IMR-90 (cell line): ENCODE measurements at regions not wholly inside any gene's neighbourhood (a gene's known extent, or its start where the extent isn't known, plus 50 kb on each side); places are given as distances from the start of the nearest gene placed in this dataset.

Source experiments
- ATAC-seq: fragments of 200-7000 bp; cut with Tn5 transposase; 2 replicates; pipeline ENCODE4 v1.9.1; 2020; ENCODE audit warnings: low read depth, mild to moderate bottlenecking, moderate library complexity
- BruUV-seq: library from RNA; stranded (reverse); fragments of 400-500 nt; replicated peaks from 2 replicates; lab custom pipeline; 2021; lab: Mats Ljungman, UMichigan
- CTCF ChIA-PET: fragments of 300-600 bp; formaldehyde crosslinking; extraction: SDS; loops from one replicate; lab custom pipeline; 2021; ENCODE audit warnings: antibody characterized with exemption; lab: Yijun Ruan, JAX
- POLR2A ChIA-PET: fragments of 300-600 bp; sonication (Branson Sonifier 250); formaldehyde crosslinking; loops from one replicate; lab custom pipeline; 2022; ENCODE audit warnings: antibody characterized with exemption; ENCODE audit not compliant: unreplicated experiment; lab: Charles Lee
- DNase-seq: peaks from one replicate; pipeline ENCODE4 v3.0.0; 2013
- H2AFZ ChIP-seq: replicated peaks from 2 replicates; pipeline ENCODE3; 2013; ENCODE audit warnings: low read length, mild to moderate bottlenecking; ENCODE audit not compliant: poor library complexity
- H2AK5ac ChIP-seq: 2 replicates; pipeline ENCODE4 v1.6.1; 2013; ENCODE audit warnings: low read depth, low read length, inconsistent platforms
- H2AK9ac ChIP-seq: replicated peaks from 2 replicates; pipeline ENCODE3; 2013; ENCODE audit warnings: mild to moderate bottlenecking, low read depth, low read length, moderate library complexity; ENCODE audit not compliant: poor library complexity
- H2BK120ac ChIP-seq: 2 replicates; pipeline ENCODE4 v1.6.1; 2013; ENCODE audit warnings: low read depth, low read length, inconsistent platforms
- H2BK15ac ChIP-seq: 3 replicates; pipeline ENCODE4 v1.6.1; 2013; ENCODE audit warnings: low read depth, low read length, inconsistent platforms
- H2BK20ac ChIP-seq: 2 replicates; pipeline ENCODE4 v1.6.1; 2013; ENCODE audit warnings: low read depth, mild to moderate bottlenecking, inconsistent platforms, low read length, moderate library complexity
- H2BK5ac ChIP-seq: 2 replicates; pipeline ENCODE4 v1.6.1; 2013; ENCODE audit warnings: mild to moderate bottlenecking, low read depth, low read length, inconsistent platforms; ENCODE audit not compliant: poor library complexity, severe bottlenecking
- H3K14ac ChIP-seq: replicated peaks from 2 replicates; pipeline ENCODE4 v1.6.1; 2013; ENCODE audit warnings: low read depth, low read length, inconsistent platforms
- H3K18ac ChIP-seq: 2 replicates; pipeline ENCODE4 v1.6.1; 2013; ENCODE audit warnings: low read depth, low read length, control low read depth
- H3K23ac ChIP-seq: 2 replicates; pipeline ENCODE4 v1.6.1; 2013; ENCODE audit warnings: low read depth, low read length, inconsistent platforms
- H3K27ac ChIP-seq: 2 replicates; pipeline ENCODE4 v1.5.1; 2013; ENCODE audit warnings: mild to moderate bottlenecking, control low read depth, low read length; ENCODE audit not compliant: insufficient read depth
- H3K27me3 ChIP-seq: 2 replicates; pipeline ENCODE4 v1.6.1; 2013; ENCODE audit warnings: low read length; ENCODE audit not compliant: control insufficient read depth, insufficient read depth
- H3K36me3 ChIP-seq: 2 replicates; pipeline ENCODE4 v1.6.1; 2013; ENCODE audit warnings: low read length, mixed read lengths; ENCODE audit not compliant: control insufficient read depth, insufficient read depth
- H3K4ac ChIP-seq: 2 replicates; pipeline ENCODE4 v1.6.1; 2013; ENCODE audit warnings: low read depth, low read length, inconsistent platforms
- H3K4me1 ChIP-seq: 2 replicates; pipeline ENCODE4 v1.6.1; 2013; ENCODE audit warnings: low read length, mixed read lengths; ENCODE audit not compliant: control insufficient read depth, insufficient read depth
- H3K4me2 ChIP-seq: 2 replicates; pipeline ENCODE4 v1.6.1; 2013; ENCODE audit warnings: low read depth, mild to moderate bottlenecking, control low read depth, low read length, moderate library complexity
- H3K4me3 ChIP-seq: 2 replicates; pipeline ENCODE4 v1.5.1; 2013; ENCODE audit warnings: low read depth, mild to moderate bottlenecking, control low read depth, low read length, moderate library complexity; ENCODE audit not compliant: insufficient read depth
- H3K56ac ChIP-seq: 2 replicates; pipeline ENCODE4 v1.6.1; 2013; ENCODE audit warnings: low read length, inconsistent platforms; ENCODE audit not compliant: insufficient read depth; ENCODE audit errors: extremely low read depth
- H3K79me1 ChIP-seq, 2 experiments: 2 replicates each; pipeline ENCODE4 v1.6.1; 2013; ENCODE audit warnings: low read length in 2 of 2, inconsistent platforms in 1 of 2, low read depth in 1 of 2
- H3K9ac ChIP-seq: 2 replicates; pipeline ENCODE4 v1.6.1; 2013; ENCODE audit warnings: low read depth, low read length, control low read depth
- H3K9me1 ChIP-seq: 2 replicates; pipeline ENCODE4 v1.6.1; 2013; ENCODE audit warnings: low read length, inconsistent platforms; ENCODE audit not compliant: insufficient read depth
- H3K9me3 ChIP-seq: 2 replicates; pipeline ENCODE4 v1.6.1; 2013; ENCODE audit warnings: low read length; ENCODE audit not compliant: control insufficient read depth, insufficient read depth
- H4K20me1 ChIP-seq: 2 replicates; pipeline ENCODE4 v1.6.1; 2013; ENCODE audit warnings: low read length, inconsistent platforms; ENCODE audit not compliant: insufficient read depth
- H4K5ac ChIP-seq: 2 replicates; pipeline ENCODE4 v1.6.1; 2013; ENCODE audit warnings: mild to moderate bottlenecking, low read depth, low read length, control low read depth
- H4K8ac ChIP-seq, 2 experiments: 2 replicates each; pipeline ENCODE4 v1.6.1; 2013; ENCODE audit warnings: low read depth in 2 of 2, low read length in 2 of 2, control low read depth in 1 of 2, inconsistent platforms in 1 of 2
- H4K91ac ChIP-seq: 2 replicates; pipeline ENCODE4 v1.6.1; 2013; ENCODE audit warnings: low read depth, low read length, inconsistent platforms; ENCODE audit not compliant: insufficient read depth
- BHLHE40 ChIP-seq: fragments of 150-350 bp; IDR thresholded peaks from 2 replicates; pipeline ENCODE4 v1.6.1; 2016; ENCODE audit warnings: mild to moderate bottlenecking, low read depth, low read length
- CEBPB ChIP-seq: IDR thresholded peaks from 2 replicates; pipeline ENCODE4 v1.6.1; 2012; ENCODE audit warnings: low read depth, low read length, improper control_type of control experiment
- CHD1 ChIP-seq: IDR thresholded peaks from 2 replicates; pipeline ENCODE4 v1.6.1; 2012; ENCODE audit warnings: low read depth, low read length, improper control_type of control experiment
- CTCF ChIP-seq: conservative IDR thresholded peaks from 2 replicates; pipeline ENCODE4 v1.5.1; 2012; ENCODE audit warnings: mild to moderate bottlenecking, low read depth, low read length, improper control_type of control experiment
- ELK1 ChIP-seq: fragments of 150-350 bp; IDR thresholded peaks from 2 replicates; pipeline ENCODE4 v1.6.1; 2016; ENCODE audit warnings: low read depth, mild to moderate bottlenecking, low read length, moderate library complexity, borderline replicate concordance
- FOS ChIP-seq: fragments of 150-350 bp; IDR thresholded peaks from 2 replicates; pipeline ENCODE4 v1.6.1; 2016; ENCODE audit warnings: low read depth, low read length
- MAFK ChIP-seq: IDR thresholded peaks from 2 replicates; pipeline ENCODE4 v1.6.1; 2012; ENCODE audit warnings: low read depth, low read length, improper control_type of control experiment
- MAZ ChIP-seq: IDR thresholded peaks from 2 replicates; pipeline ENCODE4 v1.6.1; 2012; ENCODE audit warnings: low read depth, mild to moderate bottlenecking, low read length, improper control_type of control experiment, moderate library complexity, borderline replicate concordance
- MXI1 ChIP-seq: IDR thresholded peaks from 2 replicates; pipeline ENCODE4 v1.6.1; 2012; ENCODE audit warnings: low read depth, mild to moderate bottlenecking, low read length, moderate library complexity, borderline replicate concordance
- NFE2L2 ChIP-seq: fragments of 150-350 bp; IDR thresholded peaks from 2 replicates; pipeline ENCODE4 v1.6.1; 2016; ENCODE audit warnings: low read depth, mild to moderate bottlenecking, low read length
- POLR2A ChIP-seq: IDR thresholded peaks from 2 replicates; pipeline ENCODE4 v1.6.1; 2012; ENCODE audit warnings: mild to moderate bottlenecking, low read depth, low read length
- RAD21 ChIP-seq: IDR thresholded peaks from 2 replicates; pipeline ENCODE4 v1.6.1; 2012; ENCODE audit warnings: low read length, improper control_type of control experiment
- RCOR1 ChIP-seq: IDR thresholded peaks from 2 replicates; pipeline ENCODE4 v1.6.1; 2012; ENCODE audit warnings: mild to moderate bottlenecking, low read length, improper control_type of control experiment; ENCODE audit not compliant: insufficient replicate concordance
- RFX5 ChIP-seq: IDR thresholded peaks from 2 replicates; pipeline ENCODE4 v1.8.0; 2012; ENCODE audit warnings: low read depth, mild to moderate bottlenecking, low read length, moderate library complexity
- SMC3 ChIP-seq: fragments of 150-350 bp; IDR thresholded peaks from 2 replicates; pipeline ENCODE4 v1.6.1; 2016; ENCODE audit warnings: low read depth, mild to moderate bottlenecking, antibody characterized with exemption, low read length, moderate library complexity
- USF2 ChIP-seq: fragments of 150-350 bp; IDR thresholded peaks from 2 replicates; pipeline ENCODE4 v1.6.1; 2017; ENCODE audit warnings: mild to moderate bottlenecking, antibody characterized with exemption, low read length, low read depth
- WGBS, 2 experiments: methylation state at CpG; one replicate each; pipeline versions ENCODE4 v1.1.5 to v1.1.7; 2013; ENCODE audit warnings: missing lambda C conversion rate in 2 of 2; ENCODE audit not compliant: insufficient read length in 1 of 2; ENCODE audit errors: extremely low coverage in 2 of 2; 5-methylcytosine and 5-hydroxymethylcytosine counted together
- dilution Hi-C: fragments of 300-500 bp; cut with HindIII; formaldehyde crosslinking; loops from one replicate; pipeline ENCODE4 v1.14.3; 2018; ENCODE audit warnings: low sequenced_read_pairs; ENCODE audit not compliant: unreplicated experiment
- in situ Hi-C: fragments of 300-500 bp; cut with MboI; formaldehyde crosslinking; loops from 3 replicates; pipeline ENCODE4 v1.14.3; 2019; ENCODE audit warnings: low sequenced_read_pairs, inconsistent platforms, mixed read lengths
- intact Hi-C: fragments of 100-400 bp; cut with micrococcal nuclease; formaldehyde crosslinking; loops from 2 replicates; pipeline ENCODE4 v1.10.0; 2022

- no peak overlapping the region for H4K5ac ChIP-seq
- no peak overlapping the region for H3K18ac ChIP-seq
- H2AK5ac ChIP-seq = no peak overlapping the region
- no peaks in the 10 kb centered on the region for H3K4me1 ChIP-seq
- ChIA-PET CTCF (no interaction called here), POLR2A (no interaction called here)
- H3K27ac ChIP-seq = no peak overlapping the region
- H3K4ac ChIP-seq = no peak overlapping the region
- H2BK20ac ChIP-seq = no peak overlapping the region
- H4K91ac ChIP-seq = no peak overlapping the region
- dilution Hi-C loops = no loop called here
- intact Hi-C loops = no loop called here
- WGBS, 2 experiments = no CpG with 5 or more reads among the region's 1 CpG
- no peak overlapping the region for H3K4me2 ChIP-seq
- no peaks in the 10 kb centered on the region for H3K9me3 ChIP-seq
- no peaks in the 10 kb centered on the region for H4K20me1 ChIP-seq
- in situ Hi-C loops = no loop called here
- no peak overlapping the region for H3K56ac ChIP-seq
- no peak overlapping the region for H2BK120ac ChIP-seq
- no peak overlapping the region for H4K8ac ChIP-seq
- no peak overlapping the region for H2AFZ ChIP-seq
- peaks cover 2% of the 10 kb centered on the region; the same call in 1 of the 2 replicates for H3K27me3 ChIP-seq
- ATAC-seq = no peak
- no peak overlapping the region for H2BK15ac ChIP-seq
- no peak overlapping the region for H3K14ac ChIP-seq
- no peaks in the 10 kb centered on the region for H3K36me3 ChIP-seq
- DNase-seq = no peak
- no peak overlapping the region for H3K4me3 ChIP-seq
- H3K9ac ChIP-seq = no peak overlapping the region
- no peaks in the 10 kb centered on the region for H3K9me1 ChIP-seq
- no peak for TF ChIP-seq USF2
- no peak for TF ChIP-seq BHLHE40
- TF ChIP-seq SMC3 = no peak
- no peak for TF ChIP-seq MXI1
- TF ChIP-seq NFE2L2 = no peak
- TF ChIP-seq MAFK = no peak
- no peak for TF ChIP-seq ELK1
- no peak for TF ChIP-seq FOS
- TF ChIP-seq CHD1 = no peak
- no peak for TF ChIP-seq RCOR1
- no peak for TF ChIP-seq MAZ
- TF ChIP-seq CEBPB = no peak
- TF ChIP-seq CTCF = no peak
- no peak for TF ChIP-seq RAD21
- no peak for TF ChIP-seq RFX5
- no peak for TF ChIP-seq POLR2A
- H2BK5ac ChIP-seq = no peak overlapping the region
- H3K79me1 ChIP-seq = no peaks in the 10 kb centered on the region
- no peak overlapping the region for H3K23ac ChIP-seq
- no TSS peak for BruUV-seq
- H2AK9ac ChIP-seq = no peak overlapping the region
Measured at GRCh38 chr2:148567716-148568115, 76.8 kb upstream of the EPC2 start.
